ENCODE measurements at regions not wholly inside any gene's neighbourhood (a gene's known extent, or its start where the extent isn't known, plus 50 kb on each side); places are given as distances from the start of the nearest gene placed in this dataset.

- Histone ChIP-seq H3K4me2 (replicated peaks; ENCODE audit: extremely low read depth, low read length, poor library complexity, severe bottlenecking) (no peak overlapping the region), H3K79me2 (ENCODE audit: insufficient read depth, low read length) (no peaks in the 10 kb centered on the region), H2AFZ (ENCODE audit: insufficient read depth, low read depth, low read length, poor library complexity, severe bottlenecking) (no peak overlapping the region), H3K36me3 (replicated peaks in 1 of 2; ENCODE audit: control insufficient read depth in 1 of 2, insufficient read depth in 2 of 2, low read length in 2 of 2) (no peaks in the 10 kb centered on the region), H3K4me1 (ENCODE audit: control insufficient read depth in 1 of 2, insufficient read depth in 2 of 2, low read length in 2 of 2) (peaks cover 15 to 26% of the 10 kb centered on the region in 2 donors), H3K27ac (ENCODE audit: low read depth in 1 of 2, low read length in 2 of 2) (no peak overlapping the region), H3K9ac (ENCODE audit: insufficient read depth, low read length, poor library complexity, severe bottlenecking) (no peak overlapping the region), H3K4me3 (replicated peaks in 1 of 3; ENCODE audit: low read depth in 2 of 3, low read length in 3 of 3) (no peak overlapping the region), H3K9me3 (replicated peaks in 1 of 2; ENCODE audit: control insufficient read depth in 1 of 2, insufficient read depth in 1 of 2, low read length in 2 of 2) (no peaks in the 10 kb centered on the region), H3K27me3 (ENCODE audit: control insufficient read depth in 2 of 2, insufficient read depth in 2 of 2, low read length in 2 of 2) (peaks cover 0 to 13% of the 10 kb centered on the region in 2 donors), H4K20me1 (ENCODE audit: insufficient read depth, low read length) (no peaks in the 10 kb centered on the region)
- no peak overlapping the region for H3K27ac Mint-ChIP-seq
- H3K4me3 Mint-ChIP-seq, result no peak overlapping the region
- no peak for TF ChIP-seq CTCF (IDR thresholded peaks at IDR 0.05)
- WGBS (ENCODE audit: insufficient coverage), result no CpG with 5 or more reads among the region's 2 CpGs
- H3K27me3 Mint-ChIP-seq (ENCODE audit: low read depth in 3 of 3), result peaks cover 0 to 11% (median 4%) of the 10 kb centered on the region in 3 donors
- H3K9me3 Mint-ChIP-seq, result no peaks in the 10 kb centered on the region
- intact Hi-C loops (cut with micrococcal nuclease), result no loop called here
- peaks cover 17% of the 10 kb centered on the region for H3K4me1 Mint-ChIP-seq
- H3K36me3 Mint-ChIP-seq, result peaks cover 5 to 8% of the 10 kb centered on the region in 2 donors
- no peak for DNase-seq
Observed at GRCh38 chr1:229142471-229142870, 128.4 kb upstream of the RAB4A start.

GRCh38 chr1:229146647-229147046 lies 124.3 kb upstream of the RAB4A start:
- WGBS (ENCODE audit: insufficient coverage), result 58% methylated on average over 9 of the region's 9 CpGs
- H3K36me3 Mint-ChIP-seq, result peaks cover 11 to 12% of the 10 kb centered on the region in 2 donors
- Histone ChIP-seq H3K4me3 (replicated peaks in 1 of 3; ENCODE audit: low read depth in 2 of 3, low read length in 3 of 3) (no peak overlapping the region), H3K9me3 (replicated peaks in 1 of 2; ENCODE audit: control insufficient read depth in 1 of 2, insufficient read depth in 1 of 2, low read length in 2 of 2) (no peaks in the 10 kb centered on the region), H3K4me2 (replicated peaks; ENCODE audit: extremely low read depth, low read length, poor library complexity, severe bottlenecking) (no peak overlapping the region), H2AFZ (ENCODE audit: insufficient read depth, low read depth, low read length, poor library complexity, severe bottlenecking) (no peak overlapping the region), H3K36me3 (replicated peaks in 1 of 2; ENCODE audit: control insufficient read depth in 1 of 2, insufficient read depth in 2 of 2, low read length in 2 of 2) (no peaks in the 10 kb centered on the region), H3K4me1 (ENCODE audit: control insufficient read depth in 1 of 2, insufficient read depth in 2 of 2, low read length in 2 of 2) (peaks cover 7 to 14% of the 10 kb centered on the region in 2 donors), H3K27ac (ENCODE audit: low read depth in 1 of 2, low read length in 2 of 2) (no peak overlapping the region), H3K27me3 (ENCODE audit: control insufficient read depth in 2 of 2, insufficient read depth in 2 of 2, low read length in 2 of 2) (peaks cover 0 to 27% of the 10 kb centered on the region in 2 donors), H3K9ac (ENCODE audit: insufficient read depth, low read length, poor library complexity, severe bottlenecking) (no peak overlapping the region), H4K20me1 (ENCODE audit: insufficient read depth, low read length) (no peaks in the 10 kb centered on the region), H3K79me2 (ENCODE audit: insufficient read depth, low read length) (no peaks in the 10 kb centered on the region)
- H3K27me3 Mint-ChIP-seq (ENCODE audit: low read depth in 3 of 3), result peaks cover 0 to 13% (median 4%) of the 10 kb centered on the region in 3 donors
- H3K4me3 Mint-ChIP-seq, result peak overlapping the region in 1 of 2 donors; percentile 66
- no peak overlapping the region for H3K27ac Mint-ChIP-seq
- H3K9me3 Mint-ChIP-seq, result no peaks in the 10 kb centered on the region
- no peak for DNase-seq
- H3K4me1 Mint-ChIP-seq, result peaks cover 3% of the 10 kb centered on the region
- no peak for TF ChIP-seq CTCF (IDR thresholded peaks at IDR 0.05)
- intact Hi-C loops (cut with micrococcal nuclease), result no loop called here

All from CD14-positive monocyte (primary cell).